ENCODE measurements at regions not wholly inside any gene's neighbourhood (a gene's known extent, or its start where the extent isn't known, plus 50 kb on each side); places are given as distances from the start of the nearest gene placed in this dataset.

DNA sequence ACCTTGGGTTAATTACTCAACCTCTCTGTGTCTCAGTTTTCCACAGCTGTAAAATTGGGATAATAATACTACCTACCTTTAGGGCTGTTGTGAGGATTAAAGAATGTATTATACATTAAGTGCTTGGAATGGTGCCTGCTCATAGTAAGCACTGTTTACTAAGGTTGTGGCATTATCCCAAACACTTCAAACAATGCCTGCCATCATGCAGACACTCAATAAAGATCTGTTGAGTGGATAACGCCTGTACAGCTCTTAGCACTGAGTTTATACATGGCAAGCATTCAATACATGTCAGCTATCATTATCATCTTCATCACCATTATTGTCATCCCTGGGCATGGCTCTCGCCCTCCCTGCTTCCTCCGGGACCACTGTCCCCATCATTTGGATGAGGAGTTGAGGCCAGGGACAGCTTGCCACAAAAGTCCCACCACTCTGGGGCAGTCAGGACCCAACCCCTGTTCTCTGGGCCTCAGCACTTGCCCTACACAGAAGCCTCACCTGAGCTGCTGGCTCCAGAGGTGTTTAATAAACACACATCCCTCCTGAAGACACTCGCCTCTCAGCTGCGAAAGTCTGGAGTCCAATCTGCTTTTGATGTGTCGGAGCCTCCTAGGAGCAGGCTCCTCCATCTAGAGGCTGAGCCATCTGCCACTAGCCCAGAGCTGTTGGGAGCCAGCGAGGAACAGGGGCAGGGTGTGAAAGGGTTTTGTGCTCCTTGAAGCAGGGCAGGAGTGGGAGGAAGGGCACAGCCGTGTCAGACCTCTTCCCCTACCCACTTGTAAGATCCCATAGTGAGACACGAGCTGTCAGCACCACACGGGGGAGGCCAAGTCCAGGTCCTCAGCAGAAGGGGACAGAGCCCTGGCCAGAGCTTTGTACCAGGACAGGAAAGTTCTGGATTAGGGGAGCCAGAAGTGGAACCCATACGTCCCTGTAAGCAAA lies 80.9 kb upstream of the ZC3H12A start:
- DNase-seq: no peak

DNA sequence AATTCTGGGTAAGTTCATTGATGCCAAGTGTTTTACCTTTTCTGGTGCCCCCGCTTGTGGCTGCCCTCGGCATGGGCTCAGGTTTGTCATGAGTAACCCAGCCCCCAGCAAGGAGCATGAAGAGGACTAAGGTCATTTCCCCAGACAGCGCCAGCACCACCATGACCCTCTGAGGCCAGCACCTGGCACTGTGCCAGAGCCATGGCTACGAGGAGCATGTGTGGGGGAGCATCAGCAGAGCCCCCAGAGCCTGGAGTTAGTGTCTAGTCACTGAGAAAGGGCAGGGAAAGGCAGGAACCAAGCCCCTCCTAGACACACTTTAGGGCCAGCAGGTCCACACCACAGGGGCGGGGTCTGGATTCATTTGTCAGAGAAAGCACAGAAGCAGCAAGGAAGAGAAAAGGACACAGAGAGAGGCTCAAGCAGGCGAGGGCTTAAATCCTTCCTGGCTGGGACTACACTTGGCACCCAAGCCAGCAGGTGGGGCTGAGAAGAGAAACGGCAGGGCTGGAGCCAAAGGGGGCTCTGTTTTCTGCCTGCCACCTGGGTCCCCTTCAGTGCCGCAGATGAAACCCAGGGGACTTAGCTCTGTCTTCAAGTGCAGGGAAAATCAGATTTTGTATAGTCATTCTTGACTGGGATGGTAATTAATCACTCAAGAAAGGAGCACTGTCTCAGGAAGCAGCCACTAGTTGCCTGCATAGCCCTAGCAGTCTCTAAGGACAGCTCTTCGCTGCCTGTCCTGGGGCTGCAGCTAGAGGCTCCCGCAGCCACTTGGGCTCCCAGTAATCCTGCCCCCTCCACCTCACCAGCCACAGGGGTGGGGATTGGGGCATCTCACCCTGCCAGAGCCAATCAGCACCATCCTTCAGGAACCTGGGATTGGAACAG lies 79.6 kb upstream of the ZC3H12A start:
- no peak for DNase-seq

DNA sequence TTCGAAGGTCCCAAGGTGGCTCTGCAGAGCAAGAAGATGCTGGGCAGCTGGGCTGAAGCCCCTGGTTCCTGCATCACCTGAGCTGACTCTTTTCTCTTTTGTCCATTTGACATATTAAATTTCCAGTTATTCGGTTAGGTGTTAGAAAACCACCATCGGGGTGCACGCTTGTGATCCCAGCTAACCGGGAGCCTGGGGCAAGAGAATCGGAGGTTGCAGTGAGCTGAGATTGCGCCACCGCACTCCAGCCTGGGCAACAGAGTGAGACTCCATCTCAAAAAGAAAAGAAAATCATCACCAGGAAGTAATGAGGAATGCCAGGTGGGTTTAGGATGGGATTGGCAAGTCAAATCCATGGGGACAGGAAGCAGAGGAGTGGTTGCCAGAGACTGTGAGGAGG lies 76.3 kb upstream of the ZC3H12A start:
- no peak for DNase-seq

DNA sequence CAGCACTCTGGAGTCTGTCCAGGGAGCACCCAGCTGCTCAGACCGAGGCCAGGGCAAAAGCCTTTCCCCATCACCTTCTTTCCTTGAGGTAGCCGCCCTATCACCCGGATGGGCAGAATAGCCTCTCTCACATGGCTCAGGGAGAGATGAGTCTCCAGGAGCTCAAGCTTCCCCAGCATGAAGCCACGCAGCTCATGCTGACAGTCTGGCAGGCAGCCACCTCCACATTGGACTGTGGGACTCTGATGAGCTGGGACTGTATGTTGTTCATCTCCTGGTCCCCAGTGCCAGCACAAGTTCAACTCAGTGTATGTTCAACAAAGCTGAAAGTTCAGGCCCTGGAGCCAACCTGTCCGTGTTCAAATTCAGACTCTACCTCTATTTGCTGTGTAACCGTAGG lies 75.2 kb upstream of the ZC3H12A start:
- no peak for DNase-seq

DNA sequence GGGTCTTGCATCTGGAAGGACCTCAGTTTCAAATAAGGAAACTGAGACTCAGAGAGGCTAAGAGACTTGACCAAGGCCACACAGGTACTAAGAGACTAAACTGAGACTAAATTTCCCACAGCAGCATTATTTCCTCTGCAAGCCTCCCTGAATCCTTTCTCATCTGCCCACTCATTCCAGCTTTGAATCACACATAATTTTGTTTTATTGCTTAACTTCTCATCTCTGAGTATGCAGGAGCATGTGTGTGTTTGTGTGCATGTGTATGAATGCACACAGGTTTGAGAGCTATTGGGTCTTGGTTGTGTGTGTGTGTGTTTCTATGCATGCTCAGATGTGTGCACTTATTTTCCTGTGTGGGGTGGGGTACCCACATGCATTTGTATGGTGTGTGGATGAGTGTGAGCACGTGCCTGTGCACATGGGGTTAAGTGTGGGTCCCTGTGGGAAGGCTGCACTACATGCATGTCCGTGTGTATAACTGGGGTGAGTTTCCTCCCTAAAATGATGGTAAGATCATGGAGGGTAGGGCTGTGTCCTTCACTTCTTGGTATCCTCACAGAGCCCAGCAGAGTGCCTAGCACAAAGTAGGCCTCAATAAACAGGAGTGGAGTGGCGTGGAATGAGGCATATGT lies 74.4 kb upstream of the ZC3H12A start:
- no peak for DNase-seq

DNA sequence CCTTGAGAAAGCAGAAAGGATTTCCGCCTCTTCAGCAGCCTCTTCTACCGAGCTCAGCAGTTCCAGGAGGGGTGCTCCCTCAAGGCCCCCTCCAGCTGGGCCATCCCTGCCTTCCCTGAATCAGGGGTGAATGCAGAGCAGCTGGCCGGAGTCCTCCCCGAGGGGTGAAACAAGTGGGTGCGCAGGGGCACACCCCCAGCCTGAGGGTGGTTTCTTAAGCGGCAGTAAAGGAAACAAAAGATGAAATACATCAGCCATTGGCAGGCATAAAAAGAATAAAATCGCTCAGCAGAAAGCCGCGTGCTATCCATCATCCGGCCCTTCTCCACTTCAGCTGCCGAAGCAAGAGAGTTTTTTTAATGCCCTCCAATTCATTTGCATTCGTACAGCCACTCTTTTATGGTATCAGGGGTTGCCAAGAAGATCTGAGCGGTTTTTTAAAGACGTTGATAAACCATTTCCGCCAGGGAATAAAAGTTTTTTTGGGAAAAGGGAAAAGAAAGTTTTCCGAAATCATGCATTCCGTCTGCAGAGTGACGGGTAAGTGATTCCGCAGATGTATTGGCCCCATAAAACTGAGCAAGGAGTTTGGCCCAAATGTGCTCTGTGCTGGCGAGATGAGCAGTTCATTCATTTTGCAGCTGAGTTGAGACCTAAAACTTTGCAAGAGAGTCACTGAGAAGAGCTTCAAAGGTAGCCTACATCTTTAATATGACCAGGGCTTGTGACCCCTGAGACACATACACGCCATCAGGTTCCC lies 73.7 kb upstream of the ZC3H12A start:
- no peak for DNase-seq

DNA sequence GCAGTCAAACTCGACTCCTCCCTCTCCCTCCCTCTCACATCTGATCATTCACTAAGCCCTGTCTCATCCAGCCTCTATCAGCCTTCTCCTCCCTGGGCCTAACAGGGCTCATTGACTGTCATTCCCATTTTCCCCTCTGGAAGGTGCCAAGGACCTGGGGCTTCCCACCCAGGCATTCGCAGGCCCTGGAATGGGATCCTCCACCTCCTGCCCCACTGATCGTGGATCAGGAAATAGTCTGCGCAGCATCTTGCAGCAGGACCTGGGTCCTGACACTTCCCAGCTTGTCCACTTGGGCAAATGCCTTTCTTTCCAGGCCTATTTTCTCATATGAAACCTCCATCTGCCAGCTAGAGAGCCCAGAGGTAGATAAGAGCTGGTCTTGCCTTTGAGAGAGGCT lies 71.2 kb upstream of the ZC3H12A start:
- DNase-seq: no peak

DNA sequence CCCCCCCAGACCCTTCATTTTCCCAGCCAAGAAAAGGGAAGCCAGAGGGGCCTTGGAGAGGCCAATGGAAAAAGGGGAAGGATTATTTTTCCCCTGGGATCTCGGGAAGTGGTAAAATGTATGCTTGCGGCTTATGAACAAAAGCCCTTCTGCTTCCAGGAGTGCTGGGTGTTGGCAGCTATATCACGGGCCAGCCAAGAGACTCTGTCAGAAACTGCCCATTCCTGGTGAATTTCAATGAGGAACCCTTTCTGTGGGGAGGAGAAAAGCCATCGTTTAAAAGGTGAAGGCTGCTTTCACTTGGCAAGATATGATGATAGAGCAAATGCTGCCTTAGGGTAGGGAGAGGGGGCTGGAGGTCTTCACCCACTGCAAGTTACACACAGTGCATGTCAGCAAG lies 69.7 kb upstream of the ZC3H12A start:
- DNase-seq: no peak

DNA sequence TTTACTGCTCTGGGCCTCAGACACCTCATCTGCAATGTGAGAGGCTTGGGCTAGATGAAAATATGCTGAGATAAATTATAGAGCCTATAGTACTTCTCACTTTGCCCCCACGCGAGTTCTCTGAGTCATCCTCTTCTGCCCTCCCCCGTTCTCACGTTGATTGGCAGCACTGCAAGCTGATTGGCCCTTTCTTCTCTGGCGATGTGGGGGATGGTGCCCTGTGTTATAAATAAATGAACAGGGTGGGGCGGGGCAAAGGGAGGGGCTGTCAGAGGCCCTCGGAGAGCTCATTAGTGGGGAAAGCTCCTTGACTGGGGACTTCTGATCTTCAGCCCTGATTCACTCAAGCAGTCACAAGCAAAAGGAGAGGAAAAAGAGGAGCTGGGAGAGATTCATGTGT lies 64.3 kb upstream of the ZC3H12A start:
- DNase-seq: no peak

DNA sequence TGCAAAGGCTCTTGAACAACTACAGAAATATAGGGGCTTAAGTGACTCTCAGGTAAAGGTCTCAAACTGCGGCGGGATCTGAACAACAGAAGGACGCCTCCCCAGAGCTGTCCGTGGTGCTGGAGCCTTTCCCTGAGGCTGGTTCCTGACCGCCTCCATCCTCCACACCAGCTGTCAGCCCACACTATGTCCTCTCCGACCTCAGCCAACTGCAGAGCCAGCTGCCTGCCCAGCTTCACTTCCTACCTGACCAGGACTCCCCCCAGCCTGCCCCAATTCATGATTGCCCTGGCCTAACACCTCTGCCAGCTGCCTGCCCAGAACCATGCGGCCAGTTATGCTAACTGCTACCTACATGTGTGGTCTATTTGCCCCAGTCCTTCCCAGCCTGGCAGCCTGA lies 63.6 kb upstream of the ZC3H12A start:
- no peak for DNase-seq

DNA sequence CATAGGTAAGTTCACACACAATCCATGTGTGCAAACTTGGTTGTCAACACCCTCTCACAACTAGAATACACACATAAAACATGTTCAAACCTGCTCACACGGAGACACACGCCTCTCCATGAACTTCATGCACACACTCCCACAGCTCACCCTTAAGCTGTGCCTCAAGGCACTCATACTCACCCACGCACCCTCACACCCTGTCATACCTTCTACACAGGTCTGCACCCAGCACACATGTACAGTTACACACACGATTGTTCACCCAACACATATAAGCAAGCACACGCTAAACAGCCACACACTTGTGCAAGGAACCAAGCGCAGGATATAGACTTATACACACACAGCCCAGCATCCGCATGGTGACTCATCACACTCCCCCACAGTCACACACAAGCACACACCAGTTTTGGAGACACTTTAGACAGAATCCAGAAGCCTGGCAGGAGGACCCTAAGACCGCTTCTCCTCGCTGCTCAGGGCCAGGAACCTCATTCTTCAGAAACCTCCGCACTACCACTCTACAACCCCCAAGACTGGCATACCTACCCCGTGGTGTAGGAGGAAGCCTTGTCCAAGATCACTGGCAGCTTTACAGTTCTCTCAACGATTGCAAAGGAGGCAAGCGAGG lies 58.7 kb upstream of the ZC3H12A start:
- no peak for DNase-seq

DNA sequence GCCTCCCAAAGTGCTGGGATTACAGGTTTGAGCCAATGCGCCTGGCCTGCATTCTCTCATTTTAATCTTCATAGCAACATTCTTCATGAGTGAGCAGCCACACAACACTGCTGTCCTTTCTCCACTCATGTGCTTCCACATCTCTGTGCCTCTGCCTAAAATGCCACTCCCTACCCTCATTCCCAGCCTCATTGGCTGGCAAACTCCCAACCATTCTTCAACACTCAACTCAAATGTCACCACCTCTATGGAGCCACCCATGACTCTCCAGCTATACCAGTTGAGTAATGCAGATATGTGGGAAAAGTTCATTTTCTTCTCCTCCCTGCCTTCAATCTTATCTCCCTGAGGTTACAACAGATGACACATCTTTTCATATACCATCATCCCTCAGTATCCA lies 53.9 kb upstream of the ZC3H12A start:
- DNase-seq: no peak

DNA sequence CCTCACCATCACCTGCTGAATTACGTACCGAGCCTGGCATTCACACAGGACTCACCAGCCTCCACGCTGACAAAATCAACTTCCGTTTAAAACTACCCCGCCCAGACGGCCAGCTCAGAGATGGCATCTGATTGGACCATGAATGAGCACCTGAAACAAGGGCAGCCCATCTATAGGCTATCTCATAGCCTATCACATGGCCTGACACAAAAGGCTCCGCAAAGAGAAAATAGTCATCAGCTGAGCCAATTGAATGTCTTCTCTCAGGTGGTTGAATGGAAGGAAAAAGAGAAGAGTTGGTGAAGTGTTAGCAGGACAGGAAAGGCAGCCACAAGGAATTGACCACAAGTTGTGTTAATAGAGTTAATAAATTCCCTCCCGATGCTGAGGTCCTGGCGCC lies 50.6 kb upstream of the ZC3H12A start:
- no peak for DNase-seq

DNA sequence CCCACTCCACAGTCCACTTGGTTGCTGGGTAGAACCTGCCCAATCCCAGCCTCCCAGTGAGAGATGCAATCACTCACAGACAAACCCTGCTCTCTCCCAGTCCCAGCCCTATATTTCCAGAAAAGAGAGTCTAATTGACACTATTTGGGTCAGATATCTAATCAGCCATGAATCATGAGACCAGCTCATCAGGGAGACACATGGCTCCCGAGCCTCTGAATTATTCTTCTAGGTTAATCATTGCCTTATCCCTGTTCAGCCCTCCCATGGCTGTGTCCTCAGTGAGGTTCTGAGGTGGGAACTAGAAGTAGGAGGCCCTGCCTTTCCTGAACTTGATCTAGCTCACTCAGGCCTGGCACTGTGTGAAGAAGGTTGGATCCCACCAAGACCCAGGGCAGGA lies 49.9 kb upstream of the ZC3H12A start:
- no peak for DNase-seq
